ENCODE measurements at regions not wholly inside any gene's neighbourhood (a gene's known extent, or its start where the extent isn't known, plus 50 kb on each side); places are given as distances from the start of the nearest gene placed in this dataset.
A peak's percentile ranks its signal among the peaks of the same experiment; 100 is the strongest.

DNA sequence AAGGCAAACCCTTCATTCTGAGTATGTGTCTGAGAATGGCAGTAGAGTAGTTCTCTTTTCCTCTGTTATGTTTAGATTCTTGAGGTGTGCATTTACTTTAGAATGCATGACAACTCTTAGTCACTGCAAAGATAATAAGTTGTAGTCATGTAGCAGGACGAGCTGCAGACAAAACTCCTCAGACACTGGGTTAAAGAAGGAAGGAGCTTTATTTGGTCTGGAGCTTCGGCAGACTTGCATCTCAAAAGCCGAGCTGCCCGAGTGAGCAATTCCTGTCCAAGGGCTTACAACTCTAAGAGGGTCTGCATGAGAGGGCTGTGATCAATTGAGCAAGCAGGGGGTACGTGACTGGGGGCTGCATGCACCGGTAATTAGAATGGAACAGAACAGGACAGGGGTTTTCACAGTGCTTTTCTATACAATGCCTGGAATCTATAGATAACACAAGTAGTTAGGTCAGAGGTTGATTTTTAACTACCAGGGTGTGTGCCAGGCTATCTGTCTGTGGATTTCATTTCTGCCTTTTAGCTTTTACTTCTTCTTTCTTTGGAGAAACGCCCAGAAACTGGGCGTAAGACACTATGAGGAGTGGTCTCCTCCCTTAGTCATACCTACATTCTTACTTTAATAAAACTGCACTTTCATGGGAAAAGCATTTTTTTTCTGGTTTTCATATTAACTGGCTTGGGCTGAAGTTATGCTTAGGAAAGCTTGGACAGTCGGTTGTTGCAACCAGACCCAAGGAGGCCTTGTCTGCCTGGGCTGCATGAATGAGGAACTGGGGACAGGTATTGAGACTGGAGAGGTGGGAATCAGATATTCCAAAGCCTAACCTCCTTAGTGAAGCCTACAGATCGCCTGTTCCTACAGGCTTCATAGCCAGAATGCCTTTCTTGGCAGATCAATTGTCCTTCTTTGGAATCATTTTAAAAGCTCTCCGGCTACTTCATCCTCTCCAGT lies 115.1 kb downstream of the RHOU start:
- DNase-seq, result no peak
- H3K9me3 ChIP-seq (ENCODE audit: control insufficient read depth in 2 of 3, low read length in 3 of 3), result no peaks in the 10 kb centered on the region
- H3K36me3 ChIP-seq (ENCODE audit: control insufficient read depth in 2 of 3, insufficient read depth in 3 of 3, low read length in 3 of 3), result no peaks in the 10 kb centered on the region
- H3K36me3 Mint-ChIP-seq, result no peaks in the 10 kb centered on the region
- H3K4me1 Mint-ChIP-seq, result peaks cover 0 to 11% (median 0%) of the 10 kb centered on the region in 7 donors
- peaks cover 0 to 23% (median 5%) of the 10 kb centered on the region in 5 donors for H3K27me3 Mint-ChIP-seq
- H3K4me1 ChIP-seq (ENCODE audit: control insufficient read depth in 2 of 2, insufficient read depth in 2 of 2, low read length in 2 of 2), result no peaks in the 10 kb centered on the region
- no peaks in the 10 kb centered on the region for H3K27me3 ChIP-seq (ENCODE audit: control insufficient read depth in 2 of 2, insufficient read depth in 2 of 2, low read length in 2 of 2)
- ATAC-seq, result peak; percentile 77
- POLR2A ChIA-PET, result interaction anchor here (0.7 kb wide), 1 partner anchor 717 kb away, joined by 3 read pairs; no protein-coding TSS in a partner anchor
- H3K4me3 ChIP-seq (ENCODE audit: low read length), result no peak overlapping the region
- H3K9me3 Mint-ChIP-seq, result peaks cover 0 to 2% (median 0%) of the 10 kb centered on the region in 11 donors
- no peak overlapping the region for H3K4me3 Mint-ChIP-seq
- no peak overlapping the region for H3K27ac ChIP-seq (ENCODE audit: low read depth, low read length)
- no peak overlapping the region for H3K27ac Mint-ChIP-seq
- intact Hi-C loops (cut with micrococcal nuclease), result no loop called here
- CTCF ChIA-PET, result interaction anchor here (0.6 kb wide), 1 partner anchor 62 kb away, joined by 6 read pairs; no protein-coding TSS in a partner anchor

DNA sequence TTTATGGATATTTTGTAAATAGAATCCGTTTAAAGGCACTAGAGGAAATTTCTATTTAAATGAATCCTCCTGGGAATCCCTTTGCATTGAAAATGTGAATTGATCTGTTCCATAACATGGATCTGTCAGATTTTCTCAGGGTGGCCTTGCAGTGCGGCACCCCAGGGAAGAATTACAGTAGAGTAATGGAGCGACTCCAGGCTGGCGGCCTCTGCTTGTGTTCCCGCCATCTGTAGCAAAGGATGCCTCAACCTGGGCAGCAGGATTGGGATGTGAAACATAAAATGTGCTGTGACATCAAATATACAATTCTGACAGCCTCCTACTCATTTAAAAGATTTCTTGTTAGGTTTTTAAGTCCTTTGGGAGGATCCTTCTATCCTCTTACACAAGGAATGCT lies 115.9 kb downstream of the RHOU start:
- ChIA-PET POLR2A (interaction anchor here (0.7 kb wide), 1 partner anchor 717 kb away, joined by 3 read pairs; no protein-coding TSS in a partner anchor), CTCF (interaction anchor here (0.6 kb wide), 1 partner anchor 63 kb away, joined by 6 read pairs; no protein-coding TSS in a partner anchor)
- H3K27me3 Mint-ChIP-seq, result peaks cover 0 to 28% (median 5%) of the 10 kb centered on the region in 5 donors
- DNase-seq (no peak), ATAC-seq (no peak)
- Histone ChIP-seq H3K36me3 (ENCODE audit: control insufficient read depth in 2 of 3, insufficient read depth in 3 of 3, low read length in 3 of 3) (no peaks in the 10 kb centered on the region), H3K27me3 (ENCODE audit: control insufficient read depth in 2 of 2, insufficient read depth in 2 of 2, low read length in 2 of 2) (no peaks in the 10 kb centered on the region), H3K9me3 (ENCODE audit: control insufficient read depth in 2 of 3, low read length in 3 of 3) (no peaks in the 10 kb centered on the region), H3K27ac (ENCODE audit: low read depth, low read length) (no peak overlapping the region), H3K4me3 (ENCODE audit: low read length) (no peak overlapping the region), H3K4me1 (ENCODE audit: control insufficient read depth in 2 of 2, insufficient read depth in 2 of 2, low read length in 2 of 2) (no peaks in the 10 kb centered on the region)
- H3K27ac Mint-ChIP-seq, result no peak overlapping the region
- peaks cover 0 to 11% (median 0%) of the 10 kb centered on the region in 7 donors for H3K4me1 Mint-ChIP-seq
- peaks cover 0 to 3% (median 0%) of the 10 kb centered on the region in 5 donors for H3K36me3 Mint-ChIP-seq
- no peak overlapping the region for H3K4me3 Mint-ChIP-seq
- H3K9me3 Mint-ChIP-seq, result peaks cover 0 to 5% (median 3%) of the 10 kb centered on the region in 11 donors
- intact Hi-C loops (cut with micrococcal nuclease), result no loop called here

DNA sequence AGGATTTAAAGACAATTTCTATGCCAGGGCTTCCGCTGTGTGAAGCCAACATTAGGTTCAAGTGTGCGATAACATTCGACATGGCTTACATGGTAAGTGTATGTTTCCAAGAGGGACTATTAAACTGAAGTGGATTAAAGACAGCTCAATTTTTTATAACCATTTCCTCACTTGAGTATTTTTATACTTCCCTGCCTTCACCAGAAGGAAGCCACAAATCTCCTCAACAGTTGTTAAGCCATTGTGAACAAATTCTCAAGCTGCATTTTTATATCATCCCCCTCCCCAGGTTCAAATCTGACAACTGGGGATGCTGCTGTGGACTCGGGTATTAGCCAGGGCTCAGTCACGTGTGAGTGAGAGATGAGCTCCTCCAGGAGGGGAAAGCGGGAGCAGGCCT lies 116.3 kb downstream of the RHOU start:
- H3K27me3 Mint-ChIP-seq, result peaks cover 0 to 32% (median 5%) of the 10 kb centered on the region in 5 donors
- Histone ChIP-seq H3K27me3 (ENCODE audit: control insufficient read depth in 2 of 2, insufficient read depth in 2 of 2, low read length in 2 of 2) (no peaks in the 10 kb centered on the region), H3K4me3 (ENCODE audit: low read length) (no peak overlapping the region), H3K9me3 (ENCODE audit: control insufficient read depth in 2 of 3, low read length in 3 of 3) (no peaks in the 10 kb centered on the region), H3K4me1 (ENCODE audit: control insufficient read depth in 2 of 2, insufficient read depth in 2 of 2, low read length in 2 of 2) (no peaks in the 10 kb centered on the region), H3K27ac (ENCODE audit: low read depth, low read length) (no peak overlapping the region), H3K36me3 (ENCODE audit: control insufficient read depth in 2 of 3, insufficient read depth in 3 of 3, low read length in 3 of 3) (no peaks in the 10 kb centered on the region)
- ATAC-seq, result no peak
- no peak overlapping the region for H3K4me3 Mint-ChIP-seq
- intact Hi-C loops (cut with micrococcal nuclease), result no loop called here
- peaks cover 0 to 8% (median 3%) of the 10 kb centered on the region in 11 donors for H3K9me3 Mint-ChIP-seq
- ChIA-PET CTCF (no interaction called here), POLR2A (no interaction called here)
- H3K27ac Mint-ChIP-seq, result no peak overlapping the region
- DNase-seq, result no peak
- peaks cover 0 to 11% (median 0%) of the 10 kb centered on the region in 7 donors for H3K4me1 Mint-ChIP-seq
- peaks cover 0 to 4% (median 0%) of the 10 kb centered on the region in 5 donors for H3K36me3 Mint-ChIP-seq

DNA sequence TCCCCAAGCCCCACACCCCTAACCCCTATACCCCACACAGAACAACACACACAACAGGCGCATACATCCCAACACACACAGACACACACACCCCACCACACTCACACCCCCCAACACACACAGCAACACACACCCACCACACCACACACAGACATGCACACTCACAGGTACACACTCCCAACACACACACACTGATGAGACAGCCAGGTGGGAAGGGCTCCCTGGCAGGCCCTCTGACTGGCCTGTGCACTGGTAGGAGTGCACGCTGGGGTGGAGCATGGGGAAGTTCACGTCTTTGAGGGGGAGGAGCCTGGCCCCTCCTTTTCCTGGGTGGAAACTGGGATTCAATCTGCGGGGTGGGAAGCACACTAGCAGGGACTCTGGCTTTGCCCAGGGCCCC lies 116.7 kb downstream of the RHOU start:
- ChIA-PET CTCF (no interaction called here), POLR2A (no interaction called here)
- H3K4me3 Mint-ChIP-seq, result no peak overlapping the region
- peaks cover 0 to 37% (median 5%) of the 10 kb centered on the region in 5 donors for H3K27me3 Mint-ChIP-seq
- no peak overlapping the region for H3K4me3 ChIP-seq (ENCODE audit: low read length)
- intact Hi-C loops (cut with micrococcal nuclease), result no loop called here
- ATAC-seq, result peak; percentile 20
- no peak for DNase-seq
- no peaks in the 10 kb centered on the region for H3K4me1 ChIP-seq (ENCODE audit: control insufficient read depth in 2 of 2, insufficient read depth in 2 of 2, low read length in 2 of 2)
- no peak overlapping the region for H3K27ac Mint-ChIP-seq
- no peaks in the 10 kb centered on the region for H3K27me3 ChIP-seq (ENCODE audit: control insufficient read depth in 2 of 2, insufficient read depth in 2 of 2, low read length in 2 of 2)
- H3K36me3 Mint-ChIP-seq, result peaks cover 0 to 4% (median 0%) of the 10 kb centered on the region in 5 donors
- H3K4me1 Mint-ChIP-seq, result peaks cover 0 to 11% (median 0%) of the 10 kb centered on the region in 7 donors
- H3K9me3 Mint-ChIP-seq, result peaks cover 0 to 11% (median 3%) of the 10 kb centered on the region in 11 donors
- H3K36me3 ChIP-seq (ENCODE audit: control insufficient read depth in 2 of 3, insufficient read depth in 3 of 3, low read length in 3 of 3), result no peaks in the 10 kb centered on the region
- H3K27ac ChIP-seq (ENCODE audit: low read depth, low read length), result no peak overlapping the region
- H3K9me3 ChIP-seq (ENCODE audit: control insufficient read depth in 2 of 3, low read length in 3 of 3), result no peaks in the 10 kb centered on the region

DNA sequence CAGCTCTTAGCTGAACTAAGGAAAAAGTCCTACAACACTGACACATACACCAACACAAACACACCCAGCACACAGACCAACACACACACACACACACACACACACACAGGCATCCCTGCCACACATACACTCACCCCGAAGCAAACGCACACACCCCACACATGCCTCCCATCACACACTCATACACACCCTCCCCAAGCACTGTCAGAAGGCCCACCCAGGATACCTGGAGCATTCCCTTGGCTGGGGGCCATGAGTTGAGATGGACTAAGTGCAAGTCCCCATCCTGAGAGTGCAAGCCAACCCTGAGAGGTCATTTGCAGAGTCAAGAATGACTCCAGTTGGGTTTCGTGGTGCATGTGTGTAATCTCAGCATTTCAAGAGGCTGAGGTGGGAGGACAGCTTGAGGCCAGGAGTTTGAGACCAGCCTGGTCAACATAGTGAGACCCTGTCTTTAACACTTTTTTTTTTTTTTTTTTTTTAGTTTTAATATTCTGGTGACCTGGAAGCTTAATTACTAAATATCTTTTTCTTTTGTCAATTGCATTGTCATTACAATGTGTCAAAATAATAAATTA lies 117.3 kb downstream of the RHOU start:
- Histone ChIP-seq H3K27me3 (ENCODE audit: control insufficient read depth in 2 of 2, insufficient read depth in 2 of 2, low read length in 2 of 2) (no peaks in the 10 kb centered on the region), H3K27ac (ENCODE audit: low read depth, low read length) (no peak overlapping the region), H3K9me3 (ENCODE audit: control insufficient read depth in 2 of 3, low read length in 3 of 3) (no peaks in the 10 kb centered on the region), H3K4me3 (ENCODE audit: low read length) (no peak overlapping the region), H3K36me3 (ENCODE audit: control insufficient read depth in 2 of 3, insufficient read depth in 3 of 3, low read length in 3 of 3) (no peaks in the 10 kb centered on the region), H3K4me1 (ENCODE audit: control insufficient read depth in 2 of 2, insufficient read depth in 2 of 2, low read length in 2 of 2) (no peaks in the 10 kb centered on the region)
- H3K4me3 Mint-ChIP-seq, result no peak overlapping the region
- CTCF ChIA-PET, result no interaction called here
- H3K27me3 Mint-ChIP-seq, result peaks cover 0 to 37% (median 5%) of the 10 kb centered on the region in 5 donors
- POLR2A ChIA-PET, result no interaction called here
- ATAC-seq (no peak), DNase-seq (no peak)
- H3K36me3 Mint-ChIP-seq, result peaks cover 0 to 4% (median 0%) of the 10 kb centered on the region in 5 donors
- H3K27ac Mint-ChIP-seq, result peak overlapping the region in 1 of 9 donors; percentile 1
- intact Hi-C loops (cut with micrococcal nuclease), result no loop called here
- H3K9me3 Mint-ChIP-seq, result peaks cover 0 to 11% (median 3%) of the 10 kb centered on the region in 11 donors
- peaks cover 0 to 11% (median 0%) of the 10 kb centered on the region in 7 donors for H3K4me1 Mint-ChIP-seq

DNA sequence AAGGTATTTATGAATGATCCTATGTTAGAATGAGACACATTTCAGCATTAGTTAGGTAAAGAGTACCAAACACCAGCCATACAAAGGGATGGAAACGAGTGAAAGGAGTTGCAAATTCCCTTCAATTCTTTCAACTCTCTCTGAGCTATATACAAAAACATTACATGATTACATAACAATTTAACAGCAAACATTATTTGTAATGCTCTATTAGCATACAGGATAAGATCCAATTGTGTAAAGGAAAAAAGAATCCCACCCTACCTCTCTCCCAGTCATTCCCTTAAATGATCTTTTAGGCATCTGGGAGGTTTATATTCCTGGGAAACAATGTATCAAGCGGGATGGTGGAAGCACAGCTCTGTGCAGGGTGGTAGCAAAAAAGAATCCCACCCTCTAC lies 117.9 kb downstream of the RHOU start:
- H3K27me3 Mint-ChIP-seq, result peaks cover 0 to 39% (median 5%) of the 10 kb centered on the region in 5 donors
- H3K36me3 Mint-ChIP-seq, result peaks cover 0 to 4% (median 0%) of the 10 kb centered on the region in 5 donors
- peaks cover 0 to 9% (median 0%) of the 10 kb centered on the region in 7 donors for H3K4me1 Mint-ChIP-seq
- intact Hi-C loops (cut with micrococcal nuclease), result no loop called here
- no peaks in the 10 kb centered on the region for H3K36me3 ChIP-seq (ENCODE audit: control insufficient read depth in 2 of 3, insufficient read depth in 3 of 3, low read length in 3 of 3)
- H3K27ac ChIP-seq (ENCODE audit: low read depth, low read length), result no peak overlapping the region
- H3K4me3 Mint-ChIP-seq, result no peak overlapping the region
- DNase-seq (no peak), ATAC-seq (no peak)
- H3K4me1 ChIP-seq (ENCODE audit: control insufficient read depth in 2 of 2, insufficient read depth in 2 of 2, low read length in 2 of 2), result no peaks in the 10 kb centered on the region
- peaks cover 0 to 11% (median 3%) of the 10 kb centered on the region in 11 donors for H3K9me3 Mint-ChIP-seq
- CTCF ChIA-PET, result no interaction called here
- no peaks in the 10 kb centered on the region for H3K9me3 ChIP-seq (ENCODE audit: control insufficient read depth in 2 of 3, low read length in 3 of 3)
- no peaks in the 10 kb centered on the region for H3K27me3 ChIP-seq (ENCODE audit: control insufficient read depth in 2 of 2, insufficient read depth in 2 of 2, low read length in 2 of 2)
- no peak overlapping the region for H3K4me3 ChIP-seq (ENCODE audit: low read length)
- POLR2A ChIA-PET, result no interaction called here
- peak overlapping the region in 1 of 9 donors; percentile 34 for H3K27ac Mint-ChIP-seq

All from naive thymus-derived CD4-positive, alpha-beta T cell (primary cell).